ENCODE measurements at regions not wholly inside any gene's neighbourhood (a gene's known extent, or its start where the extent isn't known, plus 50 kb on each side); places are given as distances from the start of the nearest gene placed in this dataset.

DNA sequence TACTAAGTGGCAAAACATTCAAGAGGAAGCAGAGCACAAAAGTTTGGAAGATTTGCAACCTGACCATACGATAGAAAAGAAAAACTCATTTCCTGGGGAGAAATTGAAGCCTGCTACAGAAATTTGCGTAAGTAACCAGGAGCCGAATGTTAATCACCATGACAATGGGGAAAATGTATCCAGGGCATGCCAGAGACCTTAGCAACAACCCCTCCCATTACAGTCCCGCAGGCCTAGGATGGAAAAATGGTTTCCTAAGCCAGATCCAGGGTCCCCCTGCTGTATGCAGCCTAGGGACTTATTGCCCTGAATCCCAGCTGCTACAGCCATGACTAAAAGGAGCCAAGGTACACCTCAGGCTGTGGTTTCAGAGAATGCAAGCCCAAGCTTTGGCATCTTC lies 472.2 kb upstream of the KLHL4 start:
- intact Hi-C loops (cut with micrococcal nuclease): no loop called here
- H3K27ac ChIP-seq (replicated peaks): no peak overlapping the region
- H3K27me3 ChIP-seq (ENCODE audit: low read depth): no peaks in the 10 kb centered on the region
- H3K4me1 ChIP-seq: no peaks in the 10 kb centered on the region
- H3K9me3 ChIP-seq (replicated peaks): no peaks in the 10 kb centered on the region
- H3K36me3 ChIP-seq: no peaks in the 10 kb centered on the region
- TF ChIP-seq, protein P1, sequence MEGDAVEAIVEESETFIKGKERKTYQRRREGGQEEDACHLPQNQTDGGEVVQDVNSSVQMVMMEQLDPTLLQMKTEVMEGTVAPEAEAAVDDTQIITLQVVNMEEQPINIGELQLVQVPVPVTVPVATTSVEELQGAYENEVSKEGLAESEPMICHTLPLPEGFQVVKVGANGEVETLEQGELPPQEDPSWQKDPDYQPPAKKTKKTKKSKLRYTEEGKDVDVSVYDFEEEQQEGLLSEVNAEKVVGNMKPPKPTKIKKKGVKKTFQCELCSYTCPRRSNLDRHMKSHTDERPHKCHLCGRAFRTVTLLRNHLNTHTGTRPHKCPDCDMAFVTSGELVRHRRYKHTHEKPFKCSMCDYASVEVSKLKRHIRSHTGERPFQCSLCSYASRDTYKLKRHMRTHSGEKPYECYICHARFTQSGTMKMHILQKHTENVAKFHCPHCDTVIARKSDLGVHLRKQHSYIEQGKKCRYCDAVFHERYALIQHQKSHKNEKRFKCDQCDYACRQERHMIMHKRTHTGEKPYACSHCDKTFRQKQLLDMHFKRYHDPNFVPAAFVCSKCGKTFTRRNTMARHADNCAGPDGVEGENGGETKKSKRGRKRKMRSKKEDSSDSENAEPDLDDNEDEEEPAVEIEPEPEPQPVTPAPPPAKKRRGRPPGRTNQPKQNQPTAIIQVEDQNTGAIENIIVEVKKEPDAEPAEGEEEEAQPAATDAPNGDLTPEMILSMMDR (IDR thresholded peaks at IDR 0.05; ENCODE audit: borderline replicate concordance): no peak
- no peak overlapping the region for H3K4me3 ChIP-seq
- DNase-seq: no peak

DNA sequence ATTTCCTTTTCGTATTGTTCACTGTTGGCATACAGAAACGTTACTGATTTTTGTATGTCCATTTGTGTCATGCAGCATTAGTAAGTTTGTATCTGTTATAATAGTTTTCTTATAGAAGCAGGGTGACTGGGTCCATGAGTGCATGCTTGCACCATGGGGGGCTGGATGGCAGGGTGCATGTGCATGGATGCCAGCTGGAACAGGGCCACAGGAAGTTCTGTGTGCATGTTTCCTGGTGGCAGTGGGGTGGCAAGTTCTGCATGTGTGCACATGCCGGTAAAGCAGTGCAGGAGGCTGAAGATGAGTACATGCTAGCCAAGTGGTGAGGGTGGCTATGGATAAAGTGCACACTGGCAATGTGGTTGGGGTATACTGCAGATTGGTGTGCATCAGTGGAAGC lies 468.0 kb upstream of the KLHL4 start:
- Histone ChIP-seq H3K9me3 (replicated peaks) (no peaks in the 10 kb centered on the region), H3K36me3 (no peaks in the 10 kb centered on the region), H3K27ac (replicated peaks) (no peak overlapping the region), H3K4me3 (no peak overlapping the region), H3K4me1 (no peaks in the 10 kb centered on the region), H3K27me3 (ENCODE audit: low read depth) (no peaks in the 10 kb centered on the region)
- intact Hi-C loops (cut with micrococcal nuclease): no loop called here
- TF ChIP-seq, protein P1 (IDR thresholded peaks at IDR 0.05; ENCODE audit: borderline replicate concordance): no peak
- DNase-seq: no peak

DNA sequence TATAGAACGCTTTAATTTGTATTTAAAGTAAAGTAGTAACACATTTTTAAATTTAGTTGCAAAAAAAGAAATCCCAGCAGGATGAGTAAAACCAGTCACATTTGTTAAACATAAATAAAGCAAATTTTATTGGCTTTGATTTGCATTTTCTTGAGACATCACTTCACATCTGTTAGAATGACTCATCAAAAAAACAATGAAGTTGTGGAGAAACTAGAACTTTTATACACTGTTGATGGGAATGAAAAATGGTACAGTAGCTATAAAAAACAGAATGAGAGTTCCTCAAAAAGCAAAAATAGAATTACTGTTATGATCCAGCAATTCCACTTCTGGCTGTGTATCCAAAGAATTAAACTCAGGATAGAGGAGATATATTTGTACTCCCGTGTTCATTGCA lies 454.0 kb upstream of the KLHL4 start:
- DNase-seq: no peak
- Histone ChIP-seq H3K36me3 (no peaks in the 10 kb centered on the region), H3K9me3 (replicated peaks) (no peaks in the 10 kb centered on the region), H3K4me3 (no peak overlapping the region), H3K27ac (replicated peaks) (no peak overlapping the region), H3K4me1 (no peaks in the 10 kb centered on the region), H3K27me3 (ENCODE audit: low read depth) (no peaks in the 10 kb centered on the region)
- TF ChIP-seq, protein P1 (IDR thresholded peaks at IDR 0.05; ENCODE audit: borderline replicate concordance): no peak
- intact Hi-C loops (cut with micrococcal nuclease): no loop called here

DNA sequence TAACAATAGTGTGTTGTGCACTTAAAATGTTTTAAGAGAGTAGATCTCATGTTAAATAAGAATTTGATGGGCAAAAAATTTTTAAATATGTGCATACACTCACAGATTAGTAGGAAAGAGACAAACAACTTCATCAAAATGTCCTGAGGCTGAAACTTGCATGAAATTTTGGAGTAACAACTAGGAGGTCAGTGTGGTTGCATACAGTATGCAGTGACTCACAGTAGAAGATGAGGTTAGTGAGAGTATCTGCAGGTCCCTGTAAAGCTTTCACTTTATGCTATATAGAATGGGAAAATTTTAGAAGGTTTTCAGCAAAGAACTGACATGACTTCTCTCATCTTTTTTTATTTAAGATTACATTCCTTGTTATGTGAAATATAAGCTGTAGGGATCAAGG lies 453.1 kb upstream of the KLHL4 start:
- TF ChIP-seq, protein P1 (IDR thresholded peaks at IDR 0.05; ENCODE audit: borderline replicate concordance): no peak
- Histone ChIP-seq H3K36me3 (no peaks in the 10 kb centered on the region), H3K27me3 (ENCODE audit: low read depth) (no peaks in the 10 kb centered on the region), H3K4me1 (no peaks in the 10 kb centered on the region), H3K4me3 (no peak overlapping the region), H3K9me3 (replicated peaks) (no peaks in the 10 kb centered on the region), H3K27ac (replicated peaks) (no peak overlapping the region)
- DNase-seq: no peak
- intact Hi-C loops (cut with micrococcal nuclease): no loop called here

DNA sequence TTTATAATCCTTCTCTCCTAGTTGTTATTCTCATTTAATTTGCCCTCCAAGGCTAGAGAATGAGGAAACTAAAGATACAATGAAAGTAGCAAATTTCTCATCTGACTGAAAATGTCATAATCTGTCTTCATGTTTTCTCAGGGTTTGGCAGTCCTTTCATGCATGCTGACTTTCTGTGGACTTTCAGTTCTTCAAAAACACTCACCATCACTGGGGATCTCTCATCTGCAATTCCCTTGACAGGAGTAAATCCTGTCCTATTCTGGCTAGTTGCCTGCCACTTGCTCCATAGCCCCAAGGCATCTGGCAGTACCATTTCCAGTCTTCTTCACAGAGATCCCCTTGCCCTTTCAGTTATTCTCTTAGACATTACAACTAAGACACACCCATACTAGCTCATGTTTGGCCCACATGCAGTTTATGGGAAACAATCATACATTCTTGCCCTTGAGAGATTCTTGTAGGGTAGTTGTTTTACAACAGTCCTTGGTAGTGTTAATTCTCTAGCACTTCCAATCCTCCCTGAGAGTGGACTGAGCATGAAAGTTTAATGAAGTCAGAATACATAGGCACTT lies 449.7 kb upstream of the KLHL4 start:
- H3K9me3 ChIP-seq (replicated peaks): no peaks in the 10 kb centered on the region
- no peak overlapping the region for H3K4me3 ChIP-seq
- H3K27me3 ChIP-seq (ENCODE audit: low read depth): no peaks in the 10 kb centered on the region
- intact Hi-C loops (cut with micrococcal nuclease): no loop called here
- H3K36me3 ChIP-seq: no peaks in the 10 kb centered on the region
- TF ChIP-seq, protein P1 (IDR thresholded peaks at IDR 0.05; ENCODE audit: borderline replicate concordance): no peak
- DNase-seq: no peak
- H3K4me1 ChIP-seq: no peaks in the 10 kb centered on the region
- no peak overlapping the region for H3K27ac ChIP-seq (replicated peaks)
